SK-N-SH (cell line): ENCODE measurements at regions not wholly inside any gene's neighbourhood (a gene's known extent, or its start where the extent isn't known, plus 50 kb on each side); places are given as distances from the start of the nearest gene placed in this dataset.

Source experiments
- CTCF ChIA-PET: fragments of 300-600, 350-600 bp; formaldehyde crosslinking; extraction: SDS; loops from one replicate; lab custom pipeline; 2021; lab: Yijun Ruan, JAX
- POLR2A ChIA-PET: fragments of 350-600 bp; sonication (Branson Sonifier 250); formaldehyde crosslinking; extraction: SDS; loops from one replicate; lab custom pipeline; 2020; ENCODE audit warnings: antibody characterized with exemption, inconsistent platforms; lab: Yijun Ruan, JAX
- DNase-seq: peaks from one replicate; pipeline ENCODE4 v3.0.0; 2012
- H2AFZ ChIP-seq: fragments of 200-600 bp; sonication (generic); 2 replicates; pipeline ENCODE4 v1.8.1; 2016; ENCODE audit warnings: antibody characterized with exemption, mild to moderate bottlenecking, low read depth
- H3F3A ChIP-seq: fragments of 200-600 bp; sonication (generic); replicated peaks from 2 replicates; pipeline ENCODE3; 2016; ENCODE audit warnings: antibody characterized with exemption, mild to moderate bottlenecking; ENCODE audit not compliant: insufficient read depth
- H3K27ac ChIP-seq, 2 experiments: fragments of 200-500 bp in 1 of 2; fragments of 200-600 bp in 1 of 2; sonication (Bioruptor generic) in 1 of 2; sonication (generic), shearing (Covaris generic) in 1 of 2; 2 replicates each; pipeline versions ENCODE4 v1.5.1 to v1.6.1; 2014 to 2016; ENCODE audit warnings: low read depth in 2 of 2, inconsistent platforms in 1 of 2, low read length in 1 of 2, mild to moderate bottlenecking in 1 of 2, mixed read lengths in 1 of 2
- H3K27me3 ChIP-seq: fragments of 200-600 bp; sonication (generic), shearing (Covaris generic); 2 replicates; pipeline ENCODE4 v1.6.1; 2016; ENCODE audit warnings: mixed run types; ENCODE audit not compliant: insufficient read depth
- H3K36me3 ChIP-seq, 2 experiments: fragments of 200-500 bp in 1 of 2; fragments of 200-600 bp in 1 of 2; sonication (Bioruptor generic) in 1 of 2; sonication (generic) in 1 of 2; replicated peaks in 1 of 2; 2 replicates each; pipeline versions ENCODE3 to v1.5.1; 2014 to 2016; ENCODE audit warnings: low read length in 1 of 2, mild to moderate bottlenecking in 1 of 2; ENCODE audit not compliant: insufficient read depth in 2 of 2, control insufficient read depth in 1 of 2
- H3K4me1 ChIP-seq, 2 experiments: fragments of 200-500 bp in 1 of 2; fragments of 200-600 bp in 1 of 2; sonication (Bioruptor generic) in 1 of 2; sonication (generic), shearing (Covaris generic) in 1 of 2; 2 replicates each; pipeline versions ENCODE4 v1.5.1 to v1.6.1; 2014 to 2016; ENCODE audit warnings: low read depth in 1 of 2, low read length in 1 of 2, mixed run types in 1 of 2; ENCODE audit not compliant: insufficient read depth in 2 of 2, control insufficient read depth in 1 of 2
- H3K4me2 ChIP-seq: fragments of 200-600 bp; sonication (generic), shearing (Covaris generic); 2 replicates; pipeline ENCODE4 v1.6.1; 2017; ENCODE audit warnings: mixed run types
- H3K4me3 ChIP-seq, 2 experiments: fragments of 200-500 bp in 1 of 2; fragments of 200-600 bp in 1 of 2; sonication (Bioruptor generic) in 1 of 2; sonication (generic), shearing (Covaris generic) in 1 of 2; 2 replicates each; pipeline versions ENCODE4 v1.5.1 to v1.8.1; 2014 to 2016; ENCODE audit warnings: low read depth in 2 of 2, inconsistent platforms in 1 of 2, low read length in 1 of 2, mild to moderate bottlenecking in 1 of 2, mixed read lengths in 1 of 2, moderate library complexity in 1 of 2
- H3K79me2 ChIP-seq: fragments of 200-600 bp; sonication (generic); 2 replicates; pipeline ENCODE4 v1.8.1; 2017; ENCODE audit warnings: mild to moderate bottlenecking; ENCODE audit not compliant: insufficient read depth
- H3K9ac ChIP-seq: fragments of 200-600 bp; sonication (generic); 2 replicates; pipeline ENCODE4 v1.6.1; 2017; ENCODE audit warnings: mixed run types
- H3K9me2 ChIP-seq: fragments of 200-600 bp; sonication (generic); 2 replicates; pipeline ENCODE4 v1.6.1; 2017; ENCODE audit warnings: mixed run types
- H3K9me3 ChIP-seq: fragments of 200-600 bp; sonication (generic); 2 replicates; pipeline ENCODE4 v1.6.1; 2017; ENCODE audit warnings: mixed run types, mild to moderate bottlenecking, moderate library complexity
- H4K20me1 ChIP-seq: fragments of 200-600 bp; sonication (generic); 2 replicates; pipeline ENCODE4 v1.6.1; 2017; ENCODE audit warnings: mild to moderate bottlenecking, mixed run types; ENCODE audit not compliant: insufficient read depth
- CHD2 ChIP-seq: fragments of 150-350 bp; IDR thresholded peaks from 2 replicates; pipeline ENCODE4 v1.6.1; 2018; ENCODE audit warnings: low read length; ENCODE audit not compliant: partially characterized antibody
- ELF1 ChIP-seq: IDR thresholded peaks from 2 replicates; pipeline ENCODE4 v1.4.0; 2012
- EP300 ChIP-seq, 2 experiments: IDR thresholded peaks; 2 replicates each; pipeline versions ENCODE4 v1.4.0 to v1.6.1; 2012; ENCODE audit warnings: borderline replicate concordance in 1 of 2, low read depth in 1 of 2, low read length in 1 of 2
- EZH2phosphoT487 ChIP-seq: fragments of 200-600 bp; sonication (generic); IDR thresholded peaks from 2 replicates; pipeline ENCODE4 v1.6.1; 2017; ENCODE audit warnings: low read depth, mixed run types, mild to moderate bottlenecking, antibody characterized with exemption, moderate library complexity, borderline replicate concordance
- FOSL2 ChIP-seq: IDR thresholded peaks from 2 replicates; pipeline ENCODE4 v1.4.0; 2012; ENCODE audit warnings: low read depth, mild to moderate bottlenecking, moderate library complexity, borderline replicate concordance
- FOXJ3 ChIP-seq: sonication (generic); formaldehyde crosslinking; IDR thresholded peaks from 2 replicates; pipeline ENCODE4 v1.5.1; 2020; ENCODE audit warnings: mild to moderate bottlenecking, missing genetic modification reagents
- FOXM1 ChIP-seq: IDR thresholded peaks from 2 replicates; pipeline ENCODE4 v1.4.0; 2012; ENCODE audit warnings: low read depth, mild to moderate bottlenecking
- GABPA ChIP-seq: IDR thresholded peaks from 2 replicates; pipeline ENCODE4 v1.4.0; 2012; ENCODE audit warnings: low read depth, mild to moderate bottlenecking
- GATA2 ChIP-seq: sonication (generic); formaldehyde crosslinking; IDR thresholded peaks from 2 replicates; pipeline ENCODE4 v1.5.0; 2020; ENCODE audit warnings: mild to moderate bottlenecking, missing genetic modification reagents
- JUND ChIP-seq: IDR thresholded peaks from 2 replicates; pipeline ENCODE4 v1.4.0; 2012
- NRF1 ChIP-seq: IDR thresholded peaks from 2 replicates; pipeline ENCODE4 v1.6.1; 2012; ENCODE audit warnings: low read depth, mild to moderate bottlenecking, low read length
- POLR2AphosphoS5 ChIP-seq: IDR thresholded peaks from 2 replicates; pipeline ENCODE4 v1.6.1; 2012; ENCODE audit warnings: low read depth, low read length
- RAD21 ChIP-seq: IDR thresholded peaks from 2 replicates; pipeline ENCODE4 v1.6.1; 2012; ENCODE audit warnings: mild to moderate bottlenecking, low read length
- RCOR1 ChIP-seq: fragments of 150-350 bp; IDR thresholded peaks from 2 replicates; pipeline ENCODE4 v1.6.1; 2017; ENCODE audit warnings: antibody characterized with exemption, low read length
- REST ChIP-seq: IDR thresholded peaks from 2 replicates; pipeline ENCODE4 v1.6.1; 2012; ENCODE audit warnings: mild to moderate bottlenecking, low read depth, low read length, moderate library complexity
- RXRA ChIP-seq: IDR thresholded peaks from 2 replicates; pipeline ENCODE4 v1.4.0; 2012; ENCODE audit warnings: low read depth, mild to moderate bottlenecking, borderline replicate concordance
- SIN3A ChIP-seq: IDR thresholded peaks from 2 replicates; pipeline ENCODE4 v1.6.1; 2012; ENCODE audit warnings: low read depth, mild to moderate bottlenecking, low read length, moderate library complexity, borderline replicate concordance
- TEAD4 ChIP-seq: IDR thresholded peaks from 2 replicates; pipeline ENCODE4 v1.4.0; 2012; ENCODE audit warnings: mild to moderate bottlenecking, borderline replicate concordance; ENCODE audit not compliant: insufficient read depth
- WGBS: methylation state at CpG from one replicate; pipeline ENCODE4 v1.1.6; 2017; ENCODE audit warnings: low lambda C conversion rate; 5-methylcytosine and 5-hydroxymethylcytosine counted together
- TF ChIP-seq, protein P1 (sequence below): IDR thresholded peaks from 2 replicates; pipeline ENCODE4; 2012
- TF ChIP-seq, protein P2 (sequence below): fragments of 150-350 bp; IDR thresholded peaks from 2 replicates; pipeline ENCODE4 v1.6.1; 2017; ENCODE audit warnings: antibody characterized with exemption, low read length, low read depth, borderline replicate concordance

GRCh38 chr1:105373681-105374080 is 1624.0 kb downstream of the AMY1C start:
- 18% methylated on average over 1 of the region's 1 CpG for WGBS
- Histone ChIP-seq H3K4me2 (no peak overlapping the region), H3K4me1 (no peaks in the 10 kb centered on the region), H3K79me2 (no peaks in the 10 kb centered on the region), H3K36me3 (no peaks in the 10 kb centered on the region), H3K9me2 (no peaks in the 10 kb centered on the region), H3F3A (no peaks in the 10 kb centered on the region), H3K27ac (no peak overlapping the region), H3K9me3 (no peaks in the 10 kb centered on the region; the same call in 1 of the 2 replicates), H4K20me1 (no peaks in the 10 kb centered on the region), H3K9ac (no peak overlapping the region), H2AFZ (no peak overlapping the region), H3K27me3 (no peaks in the 10 kb centered on the region), H3K4me3 (no peak overlapping the region)
- TF ChIP-seq JUND = no peak
- no peak for TF ChIP-seq RCOR1
- no peak for TF ChIP-seq SIN3A
- no peak for TF ChIP-seq POLR2AphosphoS5
- TF ChIP-seq EP300 (IDR thresholded peaks at IDR 0.05; ENCODE audit: borderline replicate concordance in 1 of 2, low read depth in 1 of 2, low read length in 1 of 2) = no peak
- TF ChIP-seq RXRA = no peak
- no peak for TF ChIP-seq GABPA
- TF ChIP-seq TEAD4 = no peak
- TF ChIP-seq, protein P1, sequence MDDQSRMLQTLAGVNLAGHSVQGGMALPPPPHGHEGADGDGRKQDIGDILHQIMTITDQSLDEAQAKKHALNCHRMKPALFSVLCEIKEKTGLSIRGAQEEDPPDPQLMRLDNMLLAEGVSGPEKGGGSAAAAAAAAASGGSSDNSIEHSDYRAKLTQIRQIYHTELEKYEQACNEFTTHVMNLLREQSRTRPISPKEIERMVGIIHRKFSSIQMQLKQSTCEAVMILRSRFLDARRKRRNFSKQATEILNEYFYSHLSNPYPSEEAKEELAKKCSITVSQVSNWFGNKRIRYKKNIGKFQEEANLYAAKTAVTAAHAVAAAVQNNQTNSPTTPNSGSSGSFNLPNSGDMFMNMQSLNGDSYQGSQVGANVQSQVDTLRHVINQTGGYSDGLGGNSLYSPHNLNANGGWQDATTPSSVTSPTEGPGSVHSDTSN = no peak
- ChIA-PET CTCF (no interaction called here), POLR2A (no interaction called here)
- no peak for DNase-seq

DNA sequence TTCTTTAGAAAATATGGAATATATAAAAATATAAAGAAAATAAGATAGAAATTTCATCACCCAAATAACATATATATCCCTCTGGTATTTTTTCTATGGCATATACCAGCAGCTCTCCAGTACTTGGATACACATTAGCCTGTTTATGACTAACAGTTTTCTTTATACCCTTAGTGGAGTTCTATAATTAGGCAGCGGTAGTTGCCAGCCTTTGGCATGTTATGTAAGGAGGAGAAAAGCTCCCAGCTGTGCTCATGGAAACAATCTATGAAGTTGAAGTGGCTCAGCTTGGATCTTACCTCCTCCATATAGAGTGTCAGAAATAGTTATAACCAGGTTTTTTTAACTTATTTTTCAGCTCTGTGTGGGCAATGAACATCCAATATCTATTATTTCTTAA is 1636.8 kb downstream of the AMY1C start:
- Histone ChIP-seq H3K79me2 (no peaks in the 10 kb centered on the region), H3K27me3 (no peaks in the 10 kb centered on the region), H3K27ac (no peak overlapping the region), H3K4me3 (no peak overlapping the region), H3K4me2 (no peak overlapping the region), H3K9ac (no peak overlapping the region), H3K36me3 (no peaks in the 10 kb centered on the region), H3K9me3 (no peaks in the 10 kb centered on the region), H4K20me1 (no peaks in the 10 kb centered on the region), H3K4me1 (no peaks in the 10 kb centered on the region), H3F3A (no peaks in the 10 kb centered on the region), H3K9me2 (no peaks in the 10 kb centered on the region), H2AFZ (no peak overlapping the region)
- TF ChIP-seq REST (no peak), GATA2 (CRISPR knock-in tag) (no peak), EZH2phosphoT487 (no peak), RAD21 (no peak), NRF1 (no peak), ELF1 (no peak), POLR2AphosphoS5 (no peak), EP300 (IDR thresholded peaks at IDR 0.05; ENCODE audit: borderline replicate concordance in 1 of 2, low read depth in 1 of 2, low read length in 1 of 2) (no peak), FOXJ3 (CRISPR knock-in tag) (no peak), CHD2 (no peak), FOSL2 (no peak), FOXM1 (no peak), RXRA (no peak)
- TF ChIP-seq, protein P2, sequence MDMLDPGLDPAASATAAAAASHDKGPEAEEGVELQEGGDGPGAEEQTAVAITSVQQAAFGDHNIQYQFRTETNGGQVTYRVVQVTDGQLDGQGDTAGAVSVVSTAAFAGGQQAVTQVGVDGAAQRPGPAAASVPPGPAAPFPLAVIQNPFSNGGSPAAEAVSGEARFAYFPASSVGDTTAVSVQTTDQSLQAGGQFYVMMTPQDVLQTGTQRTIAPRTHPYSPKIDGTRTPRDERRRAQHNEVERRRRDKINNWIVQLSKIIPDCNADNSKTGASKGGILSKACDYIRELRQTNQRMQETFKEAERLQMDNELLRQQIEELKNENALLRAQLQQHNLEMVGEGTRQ = no peak
- TF ChIP-seq, protein P1 = no peak
- WGBS = 82% methylated on average over 1 of the region's 1 CpG
- ChIA-PET CTCF (no interaction called here), POLR2A (no interaction called here)
- no peak for DNase-seq
